Neural cell (in vitro differentiated cells): ENCODE measurements at regions not wholly inside any gene's neighbourhood (a gene's known extent, or its start where the extent isn't known, plus 50 kb on each side); places are given as distances from the start of the nearest gene placed in this dataset.

Experiments
- H2AFZ ChIP-seq: fragments of 200-600, 300-800 bp; sonication (generic), shearing (Covaris generic); 2 replicates; pipeline ENCODE4 v1.6.0; 2014; ENCODE audit warnings: low read depth, mild to moderate bottlenecking, antibody characterized with exemption, low read length, moderate library complexity
- H3F3A ChIP-seq: fragments of 200-600 bp; shearing (Covaris generic); 2 replicates; pipeline ENCODE4 v1.6.1; 2016; ENCODE audit warnings: mild to moderate bottlenecking, moderate library complexity, mixed read lengths, antibody characterized with exemption, low read length; ENCODE audit not compliant: insufficient read depth, poor library complexity, severe bottlenecking
- H3K27ac ChIP-seq: fragments of 200-600, 300-800 bp; sonication (generic), shearing (Covaris generic); 2 replicates; pipeline ENCODE4 v1.5.1; 2014; ENCODE audit warnings: mild to moderate bottlenecking, low read length, moderate library complexity
- H3K27me3 ChIP-seq: fragments of 300-800, 200-600 bp; sonication (generic), shearing (Covaris generic); 2 replicates; pipeline ENCODE4 v1.6.0; 2014; ENCODE audit warnings: mild to moderate bottlenecking, low read depth, low read length, moderate library complexity; ENCODE audit not compliant: insufficient read depth
- H3K36me3 ChIP-seq: fragments of 300-800, 200-600 bp; sonication (generic), shearing (Covaris generic); 2 replicates; pipeline ENCODE4 v1.5.1; 2014; ENCODE audit warnings: mild to moderate bottlenecking, antibody characterized with exemption, low read length, moderate library complexity; ENCODE audit not compliant: insufficient read depth
- H3K4me2 ChIP-seq: fragments of 300-800, 200-600 bp; sonication (generic), shearing (Covaris generic); 2 replicates; pipeline ENCODE4 v1.6.0; 2014; ENCODE audit warnings: mild to moderate bottlenecking, low read length
- H3K4me3 ChIP-seq: fragments of 300-800, 200-600 bp; sonication (generic), shearing (Covaris generic); 2 replicates; pipeline ENCODE4 v1.5.1; 2014; ENCODE audit warnings: mild to moderate bottlenecking, low read length, moderate library complexity
- H3K79me2 ChIP-seq: fragments of 200-600 bp; shearing (Covaris generic); replicated peaks from 2 replicates; pipeline ENCODE4 v1.6.0; 2014; ENCODE audit warnings: mild to moderate bottlenecking, low read length, moderate library complexity; ENCODE audit not compliant: insufficient read depth
- H3K9ac ChIP-seq: fragments of 300-800, 200-600 bp; sonication (generic), shearing (Covaris generic); 2 replicates; pipeline ENCODE4 v1.6.1; 2016; ENCODE audit warnings: mild to moderate bottlenecking, low read length, mixed read lengths
- H3K9me2 ChIP-seq: fragments of 200-600 bp; shearing (Covaris generic); 2 replicates; pipeline ENCODE4 v1.6.1; 2016; ENCODE audit warnings: mild to moderate bottlenecking, low read length, mixed read lengths; ENCODE audit not compliant: insufficient read depth
- H3K9me3 ChIP-seq: fragments of 200-600, 300-800 bp; sonication (generic), shearing (Covaris generic); 2 replicates; pipeline ENCODE4 v1.6.1; 2016; ENCODE audit warnings: mild to moderate bottlenecking, mixed run types, low read length, moderate library complexity, mixed read lengths
- H4K20me1 ChIP-seq: fragments of 200-600 bp; shearing (Covaris generic); 2 replicates; pipeline ENCODE4 v1.6.1; 2016; ENCODE audit warnings: mild to moderate bottlenecking, mixed run types; ENCODE audit not compliant: insufficient read depth
- EP300 ChIP-seq: fragments of 450-650 bp; conservative IDR thresholded peaks from 2 replicates; pipeline ENCODE4 v1.6.1; 2014; ENCODE audit warnings: antibody characterized with exemption, mild to moderate bottlenecking, moderate library complexity; ENCODE audit not compliant: poor library complexity, severe bottlenecking
- EZH2 ChIP-seq: fragments of 200-600, 300-800 bp; shearing (Covaris generic), sonication (generic); IDR thresholded peaks from 2 replicates; pipeline ENCODE4 v1.6.1; 2014; ENCODE audit warnings: antibody characterized with exemption, low read length, borderline replicate concordance, mild to moderate bottlenecking; ENCODE audit not compliant: insufficient read depth, poor library complexity, severe bottlenecking
- MXI1 ChIP-seq: fragments of 450-650 bp; conservative IDR thresholded peaks from 2 replicates; pipeline ENCODE4 v1.6.1; 2014; ENCODE audit warnings: antibody characterized with exemption, mild to moderate bottlenecking; ENCODE audit not compliant: poor library complexity, severe bottlenecking
- POLR2AphosphoS5 ChIP-seq: IDR thresholded peaks from 2 replicates; pipeline ENCODE4 v1.6.1; 2012
- RAD21 ChIP-seq: fragments of 450-650 bp; conservative IDR thresholded peaks from 2 replicates; pipeline ENCODE4 v1.6.1; 2014; ENCODE audit warnings: antibody characterized with exemption, mild to moderate bottlenecking, moderate library complexity
- SMC3 ChIP-seq: fragments of 450-650 bp; conservative IDR thresholded peaks from 2 replicates; pipeline ENCODE4 v1.6.1; 2014; ENCODE audit warnings: antibody characterized with exemption, mild to moderate bottlenecking, moderate library complexity; ENCODE audit not compliant: poor library complexity
- TAF1 ChIP-seq: IDR thresholded peaks from 2 replicates; pipeline ENCODE4 v1.6.1; 2012; ENCODE audit warnings: low read depth
- TF ChIP-seq, protein P1 (sequence below): fragments of 450-650 bp; IDR thresholded peaks from 2 replicates; pipeline ENCODE4 v1.5.1; 2014; ENCODE audit warnings: antibody characterized with exemption, mild to moderate bottlenecking, moderate library complexity; ENCODE audit not compliant: poor library complexity, severe bottlenecking
- TF ChIP-seq, protein P2 (sequence below): IDR thresholded peaks from 2 replicates; pipeline ENCODE4 v1.6.1; 2012; ENCODE audit warnings: borderline replicate concordance

DNA sequence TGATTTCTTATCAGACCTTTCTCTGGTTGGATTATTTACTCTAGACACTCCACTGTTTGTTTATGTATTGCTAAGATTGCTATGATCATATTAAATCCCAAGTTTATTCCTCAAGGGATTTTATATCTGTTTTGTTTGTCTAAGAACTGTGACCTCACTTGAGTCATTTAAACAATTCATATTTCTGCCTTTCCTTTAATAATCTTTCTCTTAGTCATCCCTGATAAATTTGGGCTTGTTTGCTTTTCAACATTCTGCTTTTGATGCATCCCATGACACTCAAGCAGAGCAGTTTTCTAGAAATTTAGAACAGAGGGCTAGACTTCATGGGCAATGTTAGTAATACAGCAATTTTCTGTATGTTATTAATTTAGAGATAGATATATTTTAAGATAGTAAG is 231.6 kb upstream of the TNC start:
- TF ChIP-seq, protein P1, sequence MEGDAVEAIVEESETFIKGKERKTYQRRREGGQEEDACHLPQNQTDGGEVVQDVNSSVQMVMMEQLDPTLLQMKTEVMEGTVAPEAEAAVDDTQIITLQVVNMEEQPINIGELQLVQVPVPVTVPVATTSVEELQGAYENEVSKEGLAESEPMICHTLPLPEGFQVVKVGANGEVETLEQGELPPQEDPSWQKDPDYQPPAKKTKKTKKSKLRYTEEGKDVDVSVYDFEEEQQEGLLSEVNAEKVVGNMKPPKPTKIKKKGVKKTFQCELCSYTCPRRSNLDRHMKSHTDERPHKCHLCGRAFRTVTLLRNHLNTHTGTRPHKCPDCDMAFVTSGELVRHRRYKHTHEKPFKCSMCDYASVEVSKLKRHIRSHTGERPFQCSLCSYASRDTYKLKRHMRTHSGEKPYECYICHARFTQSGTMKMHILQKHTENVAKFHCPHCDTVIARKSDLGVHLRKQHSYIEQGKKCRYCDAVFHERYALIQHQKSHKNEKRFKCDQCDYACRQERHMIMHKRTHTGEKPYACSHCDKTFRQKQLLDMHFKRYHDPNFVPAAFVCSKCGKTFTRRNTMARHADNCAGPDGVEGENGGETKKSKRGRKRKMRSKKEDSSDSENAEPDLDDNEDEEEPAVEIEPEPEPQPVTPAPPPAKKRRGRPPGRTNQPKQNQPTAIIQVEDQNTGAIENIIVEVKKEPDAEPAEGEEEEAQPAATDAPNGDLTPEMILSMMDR, result no peak
- TF ChIP-seq POLR2AphosphoS5 (no peak), RAD21 (no peak), EP300 (no peak), MXI1 (no peak), EZH2 (no peak), TAF1 (no peak), SMC3 (no peak)
- TF ChIP-seq, protein P2, sequence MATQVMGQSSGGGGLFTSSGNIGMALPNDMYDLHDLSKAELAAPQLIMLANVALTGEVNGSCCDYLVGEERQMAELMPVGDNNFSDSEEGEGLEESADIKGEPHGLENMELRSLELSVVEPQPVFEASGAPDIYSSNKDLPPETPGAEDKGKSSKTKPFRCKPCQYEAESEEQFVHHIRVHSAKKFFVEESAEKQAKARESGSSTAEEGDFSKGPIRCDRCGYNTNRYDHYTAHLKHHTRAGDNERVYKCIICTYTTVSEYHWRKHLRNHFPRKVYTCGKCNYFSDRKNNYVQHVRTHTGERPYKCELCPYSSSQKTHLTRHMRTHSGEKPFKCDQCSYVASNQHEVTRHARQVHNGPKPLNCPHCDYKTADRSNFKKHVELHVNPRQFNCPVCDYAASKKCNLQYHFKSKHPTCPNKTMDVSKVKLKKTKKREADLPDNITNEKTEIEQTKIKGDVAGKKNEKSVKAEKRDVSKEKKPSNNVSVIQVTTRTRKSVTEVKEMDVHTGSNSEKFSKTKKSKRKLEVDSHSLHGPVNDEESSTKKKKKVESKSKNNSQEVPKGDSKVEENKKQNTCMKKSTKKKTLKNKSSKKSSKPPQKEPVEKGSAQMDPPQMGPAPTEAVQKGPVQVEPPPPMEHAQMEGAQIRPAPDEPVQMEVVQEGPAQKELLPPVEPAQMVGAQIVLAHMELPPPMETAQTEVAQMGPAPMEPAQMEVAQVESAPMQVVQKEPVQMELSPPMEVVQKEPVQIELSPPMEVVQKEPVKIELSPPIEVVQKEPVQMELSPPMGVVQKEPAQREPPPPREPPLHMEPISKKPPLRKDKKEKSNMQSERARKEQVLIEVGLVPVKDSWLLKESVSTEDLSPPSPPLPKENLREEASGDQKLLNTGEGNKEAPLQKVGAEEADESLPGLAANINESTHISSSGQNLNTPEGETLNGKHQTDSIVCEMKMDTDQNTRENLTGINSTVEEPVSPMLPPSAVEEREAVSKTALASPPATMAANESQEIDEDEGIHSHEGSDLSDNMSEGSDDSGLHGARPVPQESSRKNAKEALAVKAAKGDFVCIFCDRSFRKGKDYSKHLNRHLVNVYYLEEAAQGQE, result no peak
- Histone ChIP-seq H3K27ac (no peak overlapping the region), H3K9ac (no peak overlapping the region), H2AFZ (no peak overlapping the region), H4K20me1 (no peaks in the 10 kb centered on the region), H3K79me2 (no peaks in the 10 kb centered on the region), H3K4me3 (no peak overlapping the region), H3K9me2 (no peaks in the 10 kb centered on the region), H3F3A (no peaks in the 10 kb centered on the region), H3K27me3 (no peaks in the 10 kb centered on the region), H3K4me2 (no peak overlapping the region), H3K36me3 (no peaks in the 10 kb centered on the region), H3K9me3 (no peaks in the 10 kb centered on the region)

DNA sequence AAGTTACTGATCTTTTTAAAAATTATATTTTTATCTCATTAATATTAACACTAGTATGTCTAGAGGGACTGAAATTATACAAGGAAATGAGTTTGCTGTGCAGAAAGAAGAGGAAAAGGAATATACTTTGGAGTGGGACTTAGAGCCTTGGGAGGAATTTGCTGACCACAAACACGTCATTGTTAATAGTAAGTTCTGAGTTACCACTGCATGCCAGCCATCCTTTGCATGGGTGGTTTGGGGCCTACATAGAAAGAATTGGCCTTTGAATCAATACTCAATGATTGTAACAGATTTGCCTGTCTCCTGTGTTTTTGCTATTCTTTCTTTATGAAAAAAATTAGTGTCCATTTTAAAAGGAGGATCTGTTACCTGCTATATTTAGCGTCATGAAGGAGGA is 232.6 kb upstream of the TNC start:
- Histone ChIP-seq H3K9me2 (no peaks in the 10 kb centered on the region), H3K27ac (no peak overlapping the region), H3K9me3 (no peaks in the 10 kb centered on the region), H2AFZ (no peak overlapping the region), H3K79me2 (no peaks in the 10 kb centered on the region), H3K27me3 (no peaks in the 10 kb centered on the region), H3K4me3 (no peak overlapping the region), H3F3A (no peaks in the 10 kb centered on the region), H3K36me3 (no peaks in the 10 kb centered on the region), H3K4me2 (no peak overlapping the region), H3K9ac (no peak overlapping the region), H4K20me1 (no peaks in the 10 kb centered on the region)
- no peak for TF ChIP-seq POLR2AphosphoS5

DNA sequence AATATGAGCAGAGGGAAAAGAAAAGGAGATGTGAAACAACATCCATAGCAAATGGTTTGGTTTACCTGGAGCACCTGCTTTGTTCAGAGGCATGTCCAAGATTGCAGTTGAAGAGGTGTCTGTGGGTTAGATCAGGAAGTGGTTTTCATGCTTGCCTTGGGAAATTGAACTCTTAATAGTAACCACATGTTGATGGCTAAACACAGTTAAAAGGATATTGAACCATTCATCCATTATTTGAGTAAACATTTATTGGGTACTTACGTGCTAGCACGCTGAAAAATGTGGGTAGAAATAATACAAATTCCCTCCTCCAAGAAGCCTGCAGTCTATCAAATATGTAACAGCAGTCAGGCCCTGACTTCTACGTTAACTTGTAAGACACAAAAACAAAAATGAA is 235.7 kb upstream of the TNC start:
- no peaks in the 10 kb centered on the region for H3K9me2 ChIP-seq
- no peak overlapping the region for H3K4me2 ChIP-seq
- no peaks in the 10 kb centered on the region for H3K27me3 ChIP-seq
- no peak overlapping the region for H2AFZ ChIP-seq
- no peak overlapping the region for H3K4me3 ChIP-seq
- H3K9ac ChIP-seq, result no peak overlapping the region
- H3F3A ChIP-seq, result no peaks in the 10 kb centered on the region
- H3K36me3 ChIP-seq, result no peaks in the 10 kb centered on the region
- no peaks in the 10 kb centered on the region for H4K20me1 ChIP-seq
- no peak overlapping the region for H3K27ac ChIP-seq
- H3K9me3 ChIP-seq, result no peaks in the 10 kb centered on the region
- TF ChIP-seq EP300, result no peak
- no peak for TF ChIP-seq SMC3
- no peak for TF ChIP-seq TAF1
- TF ChIP-seq RAD21, result no peak
- TF ChIP-seq EZH2, result no peak
- TF ChIP-seq, protein P1, result no peak
- H3K79me2 ChIP-seq, result no peaks in the 10 kb centered on the region
